ENCODE measurements at regions not wholly inside any gene's neighbourhood (a gene's known extent, or its start where the extent isn't known, plus 50 kb on each side); places are given as distances from the start of the nearest gene placed in this dataset.
"Not testable (repeated sequence)": the region's sequence is repeated elsewhere in the genome, so short reads cannot be mapped to it uniquely, and the experiment has no call there.

DNA sequence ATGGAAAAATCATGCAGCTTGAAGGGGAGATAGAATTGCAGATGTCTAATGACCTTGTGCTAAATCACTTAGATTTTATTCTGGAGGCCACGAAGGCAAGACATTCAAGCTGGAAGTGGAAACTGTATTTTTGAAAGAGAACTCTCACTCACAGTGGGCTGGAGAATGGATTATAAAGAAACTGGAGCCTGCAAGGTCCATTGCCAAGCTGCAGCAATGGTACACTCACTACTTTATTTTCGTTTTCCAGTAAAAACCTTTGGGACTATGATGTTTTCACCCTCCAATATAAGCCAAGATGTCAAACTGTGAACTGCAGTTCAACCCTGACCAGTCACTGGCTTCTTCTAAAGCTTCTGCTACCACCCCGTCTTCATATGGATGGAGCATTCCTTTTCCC, 62.0 kb downstream of the SKIDA1 start:
- no peak for DNase-seq

DNA sequence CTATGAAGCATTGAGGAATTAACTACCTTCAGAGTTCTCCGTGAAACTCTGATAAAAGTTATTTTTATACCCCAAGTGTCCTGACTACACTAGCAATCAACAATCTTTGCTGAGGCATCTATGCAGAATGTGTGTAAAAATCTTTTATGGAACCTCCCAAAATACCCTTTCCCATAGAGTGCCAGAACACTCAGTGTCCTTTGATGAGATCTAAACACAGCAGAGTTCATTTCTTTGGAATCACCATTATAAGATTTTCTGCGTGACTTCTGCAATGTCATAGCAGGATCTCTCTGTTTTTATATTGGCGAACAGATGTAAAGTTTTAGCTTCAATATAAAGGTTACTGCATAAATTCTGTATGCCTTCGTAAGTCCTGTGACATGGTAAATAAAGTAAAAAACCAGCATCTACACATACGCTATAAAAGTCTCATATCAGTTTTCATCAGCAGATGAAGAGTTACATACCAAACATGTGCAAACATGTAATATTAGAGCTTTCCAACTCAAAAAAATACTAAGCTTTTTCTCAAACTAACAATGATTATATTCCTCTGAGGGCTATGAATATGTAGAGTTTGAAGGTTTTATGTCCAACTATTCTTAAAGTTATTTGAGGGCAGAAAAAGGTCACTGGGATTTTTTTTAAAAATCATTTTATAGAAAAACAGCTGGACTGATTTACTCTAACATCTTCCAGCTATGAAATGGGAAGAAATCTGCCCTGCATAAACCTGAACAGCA, 67.2 kb downstream of the SKIDA1 start:
- DNase-seq, result no peak

DNA sequence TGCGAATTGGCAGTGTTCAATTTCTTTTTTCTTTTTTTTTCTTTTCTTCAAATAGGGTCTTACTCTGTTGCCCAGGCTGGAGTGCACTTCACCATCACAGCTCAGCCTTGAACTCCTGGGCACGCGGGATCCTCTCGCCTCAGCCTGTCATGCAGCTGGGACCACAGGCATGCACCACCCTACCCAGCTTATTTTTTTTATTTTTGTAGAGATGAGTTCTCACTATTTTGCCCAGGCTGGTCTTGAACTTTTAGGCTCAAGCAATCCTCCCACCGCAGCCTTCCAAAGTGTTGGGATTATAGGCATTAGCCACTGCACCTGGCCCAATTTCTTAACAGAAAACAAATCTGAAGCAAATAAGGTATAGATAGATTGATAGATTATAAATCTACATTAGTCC, 69.3 kb downstream of the SKIDA1 start:
- DNase-seq, result no peak

DNA sequence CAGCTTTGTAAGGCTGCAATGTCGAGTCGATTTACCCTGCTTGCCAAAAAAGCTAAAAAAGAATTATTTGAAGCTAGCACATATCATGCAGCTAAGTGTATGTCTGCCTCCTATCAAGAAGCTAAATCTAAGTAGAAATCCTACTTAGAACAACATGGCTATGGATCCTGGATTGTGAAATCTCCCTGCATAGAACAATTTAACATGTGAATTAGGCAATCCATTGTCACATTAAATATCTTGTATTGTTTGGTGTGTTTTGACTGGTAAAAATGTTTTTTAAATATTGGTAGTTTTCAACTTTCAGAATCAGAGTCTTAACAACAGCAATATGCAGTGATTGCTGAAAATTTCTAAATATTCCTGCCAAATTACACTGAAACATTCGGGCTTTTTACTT, 73.3 kb downstream of the SKIDA1 start:
- DNase-seq, result no peak

DNA sequence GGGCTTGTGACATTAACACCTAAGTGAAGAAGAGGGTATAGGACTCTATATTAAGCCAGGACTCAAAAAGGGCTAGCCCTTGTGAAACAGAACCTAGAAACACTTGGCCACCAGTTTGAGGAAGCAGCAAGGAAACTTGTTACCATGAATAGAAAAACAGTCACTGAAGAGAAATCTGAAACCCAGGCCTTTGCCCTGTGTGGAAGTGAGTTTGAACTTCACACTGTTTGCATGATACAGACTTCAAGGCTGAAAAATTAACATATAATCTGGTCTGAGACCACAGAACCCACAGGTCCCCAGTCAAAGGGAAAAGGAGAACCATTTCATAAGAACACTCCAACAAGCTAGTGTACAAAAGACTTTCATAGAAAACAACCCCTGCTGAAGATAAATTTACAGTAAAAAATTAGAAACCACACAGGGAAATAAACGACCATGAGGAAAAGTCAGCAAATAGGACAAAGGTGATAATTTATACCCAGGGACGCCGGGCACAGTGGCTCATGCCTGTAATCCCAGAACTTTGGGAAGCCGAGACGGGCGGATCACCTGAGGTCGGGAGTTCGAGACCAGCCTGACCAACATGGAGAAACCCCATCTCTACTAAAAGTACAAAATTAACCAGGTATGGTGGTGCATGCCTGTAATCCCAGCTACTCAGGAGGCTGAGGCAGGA, 76.1 kb downstream of the SKIDA1 start:
- DNase-seq, result no peak

DNA sequence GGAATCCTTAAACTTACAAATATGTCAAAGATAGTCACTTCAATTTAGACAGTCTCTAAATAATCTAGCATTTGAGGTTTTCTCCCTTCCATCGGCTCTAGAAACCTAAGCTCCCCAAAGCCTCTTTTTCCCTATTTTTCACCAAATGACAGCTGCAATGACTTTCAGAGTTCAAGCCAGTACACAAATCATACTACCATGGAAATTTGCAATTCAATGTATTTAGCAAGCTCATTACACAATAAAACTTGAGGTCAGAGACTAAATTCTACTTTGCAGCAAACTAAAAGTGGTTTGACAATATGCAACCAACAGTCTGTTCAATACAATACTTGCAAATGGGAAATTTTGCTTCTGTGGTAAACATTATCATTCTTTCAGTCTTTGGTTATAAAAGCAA, 80.3 kb downstream of the SKIDA1 start:
- DNase-seq, result no peak

DNA sequence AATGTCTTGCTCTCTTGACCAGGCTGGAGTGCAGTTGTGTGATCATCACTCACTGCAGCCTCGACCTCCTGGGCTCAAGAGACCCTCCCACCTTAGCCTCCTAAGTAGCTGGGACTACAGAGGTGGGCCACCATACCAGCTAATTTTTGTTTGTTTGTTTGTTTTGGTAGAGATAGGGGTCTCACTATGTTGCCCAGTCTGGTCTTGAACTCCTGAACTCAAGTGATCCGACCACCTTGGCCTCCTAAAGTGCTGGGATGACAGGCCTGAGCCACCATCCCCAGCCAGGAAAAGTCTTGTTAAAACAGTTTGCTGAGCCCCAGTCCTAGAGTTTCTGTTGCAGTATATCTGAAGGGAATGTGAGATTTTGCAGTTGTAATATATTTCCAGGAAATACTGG, 83.9 kb downstream of the SKIDA1 start:
- DNase-seq, result no peak

DNA sequence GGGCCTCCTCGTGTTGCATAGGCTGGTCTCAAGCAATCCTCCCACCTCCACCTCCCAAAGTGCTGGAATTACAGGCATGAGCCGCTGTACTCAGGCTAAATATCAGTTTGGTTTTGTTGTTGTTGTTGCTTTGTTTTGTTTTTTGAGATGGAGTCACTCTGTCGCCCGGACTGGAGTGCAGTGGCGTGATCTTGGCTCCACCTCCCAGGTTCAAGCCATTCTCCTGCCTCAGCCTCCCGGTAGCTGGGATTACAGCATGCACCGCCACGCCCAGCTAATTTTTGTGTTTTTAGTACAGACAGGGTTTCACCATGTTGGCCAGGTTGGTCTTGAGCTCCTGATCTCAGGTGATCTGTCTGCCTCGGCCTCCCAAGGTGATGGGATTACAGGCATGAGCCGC, 86.6 kb downstream of the SKIDA1 start:
- DNase-seq, result not testable (repeated sequence)

DNA sequence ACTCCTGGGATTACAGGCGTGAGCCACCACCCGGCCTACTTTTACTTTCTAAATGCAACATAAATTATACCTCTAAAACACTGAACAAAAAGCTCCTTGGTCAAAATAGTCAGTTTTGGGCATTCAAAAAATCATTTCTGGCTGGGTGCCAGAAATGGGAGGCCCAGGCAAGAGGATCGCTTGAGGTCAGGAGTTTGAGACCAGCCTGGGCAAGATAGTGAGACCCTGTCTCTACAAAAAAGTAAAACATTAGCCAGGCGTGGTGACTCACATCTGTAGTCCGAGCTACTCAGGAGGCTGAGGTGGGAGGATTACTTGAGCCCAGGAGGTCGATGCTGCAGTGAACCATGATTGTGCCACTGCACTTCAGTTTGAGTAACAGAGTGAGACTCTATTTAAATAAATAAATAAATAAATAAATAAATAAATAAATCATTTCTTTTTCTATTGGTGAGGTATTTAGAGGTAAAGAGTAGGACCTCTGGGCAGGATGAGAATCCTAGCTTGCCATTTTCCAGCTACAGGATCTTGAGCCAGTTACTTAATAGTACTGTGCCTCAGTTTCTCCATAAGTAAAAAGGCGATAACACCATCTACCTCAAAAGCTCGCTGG, 87.6 kb downstream of the SKIDA1 start:
- no peak for DNase-seq

DNA sequence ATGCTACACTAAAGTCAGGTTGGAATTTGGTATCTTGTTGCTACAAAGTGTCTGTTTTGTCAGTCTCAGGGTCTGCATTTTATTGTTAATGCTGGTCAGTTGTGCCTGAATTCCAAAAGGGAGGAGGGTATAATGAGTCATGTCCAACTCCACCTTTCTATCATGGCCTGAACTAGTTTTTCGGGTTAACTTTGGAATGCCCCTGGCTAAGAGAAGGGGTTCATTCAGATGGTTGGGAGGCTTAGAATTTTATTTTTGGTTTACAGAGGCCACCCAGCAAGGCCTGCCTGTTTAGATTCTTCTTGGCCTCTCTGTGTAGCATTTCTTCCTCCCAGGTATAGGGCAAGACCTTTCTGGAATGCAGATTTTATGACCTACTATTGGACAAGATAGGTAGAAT, 93.2 kb downstream of the SKIDA1 start:
- no peak for DNase-seq

DNA sequence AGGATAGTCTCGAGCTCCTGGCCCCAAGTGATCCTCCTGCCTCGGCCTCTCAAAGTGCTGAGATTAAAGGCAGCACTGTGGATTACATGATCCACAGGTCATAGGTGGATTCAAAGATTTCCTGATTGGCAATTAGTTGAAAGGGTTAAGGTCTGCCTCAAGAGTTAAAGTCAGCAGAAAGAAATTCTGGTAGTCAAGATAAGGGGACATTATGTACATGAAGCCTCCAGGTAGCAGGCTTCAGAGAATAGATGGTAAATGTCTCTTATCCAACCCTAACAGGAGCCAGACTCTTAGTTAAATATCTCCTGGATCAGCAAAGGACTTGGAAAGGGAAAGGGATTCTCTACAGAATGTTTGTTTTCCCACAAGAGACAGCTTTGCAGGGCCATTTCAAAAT, 93.7 kb downstream of the SKIDA1 start:
- no peak for DNase-seq

DNA sequence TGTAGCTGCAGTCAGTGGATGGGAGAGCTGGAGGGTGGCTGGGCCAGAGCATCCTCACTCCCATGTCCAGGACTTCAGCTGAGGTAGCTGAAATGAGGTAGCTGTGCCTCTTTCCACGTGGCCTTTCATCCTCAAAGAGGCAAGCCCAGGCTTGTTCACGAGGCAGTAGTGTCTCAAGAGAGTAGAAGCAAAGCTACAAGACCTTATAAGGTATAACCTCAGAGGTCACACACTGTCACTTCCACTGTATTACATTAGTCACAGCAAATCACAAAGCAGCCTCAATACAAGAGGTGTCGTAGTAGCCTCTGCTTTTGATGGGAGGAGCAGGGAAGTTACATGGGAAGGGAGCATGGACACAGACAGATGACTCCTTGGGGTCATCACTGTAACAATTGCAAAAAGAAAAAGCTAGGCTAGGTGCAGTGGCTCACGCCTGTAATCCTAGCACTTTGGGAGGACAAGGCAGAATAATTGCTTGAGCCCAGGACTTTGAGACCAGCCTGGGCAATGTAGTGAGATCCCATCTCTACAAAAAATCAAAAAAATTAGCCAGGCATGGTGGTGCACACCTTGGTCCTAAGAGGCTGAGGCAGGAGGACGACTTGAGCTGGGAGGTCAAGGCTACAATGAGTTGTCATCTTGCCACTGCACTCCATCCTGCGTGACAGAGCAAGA, 97.5 kb downstream of the SKIDA1 start:
- DNase-seq, result no peak

DNA sequence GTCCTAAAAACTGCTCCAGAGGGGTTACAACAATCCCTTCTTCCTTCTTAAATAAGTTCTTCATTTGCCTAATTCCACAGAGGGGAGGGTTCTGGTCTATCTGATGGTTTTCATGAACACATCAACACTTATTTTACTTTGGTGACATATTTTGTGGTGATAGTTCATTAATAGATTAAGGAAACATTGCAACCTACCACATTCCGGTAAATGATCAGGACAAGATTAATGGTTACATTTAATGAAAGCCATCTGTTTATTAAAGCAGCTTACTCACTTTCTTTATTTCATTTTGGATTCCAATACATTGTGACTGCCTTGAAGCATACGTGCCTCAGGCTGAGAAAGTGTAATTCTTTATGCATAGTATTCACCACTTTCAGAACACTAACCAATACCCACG, 101.0 kb downstream of the SKIDA1 start:
- DNase-seq, result no peak

DNA sequence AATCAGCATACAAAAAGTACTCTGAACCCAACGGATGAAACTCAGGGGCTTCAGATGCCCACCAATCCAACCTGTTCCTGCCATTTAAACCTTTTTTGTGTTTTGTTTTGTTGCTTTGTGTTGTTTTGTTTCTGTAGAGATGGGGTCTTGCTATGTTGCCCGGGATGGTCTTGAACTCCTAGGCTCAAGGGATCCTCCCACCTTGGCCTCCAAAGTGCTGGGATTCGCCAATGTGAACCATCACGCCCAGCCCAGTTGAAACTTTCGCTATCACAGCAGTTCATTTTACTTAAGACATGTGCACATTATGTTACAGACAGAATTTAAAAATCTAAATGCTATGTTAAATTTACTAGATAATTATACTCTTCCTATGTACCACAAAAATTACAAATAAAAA, 101.6 kb downstream of the SKIDA1 start:
- DNase-seq, result no peak

DNA sequence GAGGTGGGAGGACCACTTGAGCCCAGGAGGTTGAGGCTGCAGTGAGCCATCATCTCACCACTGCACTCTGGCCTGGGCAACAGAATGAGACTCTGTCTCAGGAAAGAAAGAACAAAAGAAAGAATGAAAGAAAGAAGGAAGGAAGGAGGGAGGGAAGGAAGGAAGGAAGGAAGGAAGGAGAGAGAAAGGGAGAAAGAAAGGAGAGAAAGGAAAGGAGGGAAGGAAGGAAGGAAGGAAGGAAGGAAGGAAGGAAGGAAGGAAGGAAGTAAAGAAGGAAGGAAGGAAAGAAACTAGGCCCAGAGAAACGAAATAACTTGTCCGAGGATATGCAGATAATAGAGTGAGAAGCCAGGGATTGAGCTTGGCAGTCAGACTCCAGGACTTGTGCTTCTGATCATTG, 102.1 kb downstream of the SKIDA1 start:
- no peak for DNase-seq

DNA sequence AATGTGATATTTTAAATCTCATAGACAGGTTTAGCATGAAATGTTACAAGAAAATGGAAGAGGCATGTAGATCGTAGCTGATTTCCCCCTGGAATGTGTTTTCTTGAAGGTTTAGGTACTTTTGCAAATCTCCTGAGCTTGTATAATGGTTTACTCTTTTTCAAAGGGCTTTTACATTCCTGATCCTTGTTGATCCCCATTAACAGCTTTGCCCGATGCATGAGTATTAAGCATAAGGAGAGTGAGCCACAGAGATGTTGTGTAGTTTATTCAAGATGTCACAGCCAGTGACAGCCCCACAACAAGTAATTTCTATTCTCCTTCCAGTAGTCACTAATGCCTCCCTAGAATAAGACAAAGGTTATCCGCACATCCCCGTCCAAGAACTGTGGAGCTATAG, 103.7 kb downstream of the SKIDA1 start:
- DNase-seq, result no peak

DNA sequence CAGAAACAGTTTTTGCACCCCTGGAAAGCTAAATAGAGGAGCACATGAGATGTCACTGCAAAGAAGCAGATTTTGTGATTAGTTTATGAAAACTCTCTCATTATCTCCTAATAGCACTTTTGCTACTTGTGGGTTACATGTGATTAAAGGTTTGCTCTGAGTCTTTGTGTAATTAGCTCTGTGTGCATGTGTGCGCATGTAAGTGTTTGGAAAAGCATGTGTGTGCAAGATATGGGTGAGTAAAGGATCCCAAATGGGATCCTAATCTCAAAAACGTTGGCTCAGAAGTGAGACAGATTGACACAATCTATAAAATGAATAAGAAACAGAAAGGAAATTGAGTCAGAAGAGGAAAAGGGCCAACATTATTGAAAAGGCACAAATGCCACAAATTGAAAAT, 104.5 kb downstream of the SKIDA1 start:
- no peak for DNase-seq

DNA sequence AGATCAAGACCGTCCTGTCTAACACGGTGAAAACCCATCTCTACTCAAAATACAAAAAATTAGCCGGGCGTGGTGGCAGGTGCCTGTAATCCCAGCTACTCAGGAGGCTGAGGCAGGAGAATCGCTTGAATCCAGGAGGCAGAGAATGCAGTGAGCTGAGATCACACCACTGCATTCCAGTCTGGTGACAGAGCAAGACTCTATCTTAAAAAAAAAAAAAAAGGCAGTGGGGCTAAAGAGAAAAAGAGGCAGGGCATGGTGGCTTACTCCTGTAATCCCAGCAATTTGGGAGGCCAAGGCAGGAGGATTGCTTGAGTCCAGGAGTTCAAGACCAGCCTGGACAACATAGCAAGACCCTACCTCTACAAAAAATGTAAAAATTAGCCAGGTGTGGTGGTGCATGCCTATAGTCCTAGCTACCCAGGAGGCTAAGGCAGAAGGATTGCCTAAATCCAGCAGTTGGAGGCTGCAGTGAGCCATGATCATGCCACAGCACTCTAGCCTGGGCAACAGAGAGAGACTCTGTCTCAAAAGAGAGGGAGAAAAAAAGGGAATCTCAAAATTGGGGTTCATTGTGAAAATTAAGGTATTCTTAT, 106.4 kb downstream of the SKIDA1 start:
- not testable (repeated sequence) for DNase-seq

DNA sequence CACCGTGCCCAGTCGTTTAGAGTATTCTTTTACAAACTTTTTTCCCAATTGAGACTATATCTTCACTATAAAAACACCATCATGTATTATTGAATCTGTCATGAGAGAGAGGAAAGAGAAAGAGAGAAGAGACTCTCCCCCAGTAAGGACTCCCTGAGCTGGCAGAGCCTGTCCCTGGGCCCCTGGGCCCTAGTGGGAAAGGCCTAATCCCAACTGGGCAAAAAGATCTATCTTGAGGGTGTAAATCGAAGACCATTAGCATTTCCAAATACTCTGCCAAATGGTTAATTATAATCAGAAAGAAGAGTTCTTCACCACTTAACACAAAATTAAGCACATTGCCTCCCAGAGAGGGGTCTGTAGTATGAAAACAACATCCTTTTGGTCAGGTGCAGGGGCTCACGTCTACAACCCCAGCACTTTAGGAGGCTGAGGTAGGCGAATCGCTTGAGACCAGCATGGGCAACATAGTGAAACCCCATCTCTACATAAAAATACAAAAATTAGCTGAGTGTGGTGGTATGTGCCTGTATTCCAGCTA, 108.2 kb downstream of the SKIDA1 start:
- no peak for DNase-seq

DNA sequence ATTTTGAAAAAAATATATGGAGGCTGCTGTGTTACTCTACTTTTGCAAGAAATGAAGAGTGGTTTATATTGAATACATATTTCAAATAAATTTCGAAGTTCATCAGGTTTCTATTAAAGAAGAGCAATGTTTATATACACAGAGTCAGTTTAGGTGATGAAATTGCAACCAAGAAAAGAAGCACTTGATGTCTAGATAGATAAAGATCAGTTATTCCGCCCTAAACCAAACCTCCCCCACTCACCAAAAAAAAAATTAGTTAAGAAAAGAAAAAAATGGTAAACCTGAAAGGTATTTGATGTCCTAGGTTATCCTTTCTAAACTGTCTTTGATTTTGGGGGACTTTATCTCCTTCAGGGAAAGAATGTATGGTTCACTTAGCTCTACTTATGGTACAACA, 111.8 kb downstream of the SKIDA1 start:
- DNase-seq, result no peak

DNA sequence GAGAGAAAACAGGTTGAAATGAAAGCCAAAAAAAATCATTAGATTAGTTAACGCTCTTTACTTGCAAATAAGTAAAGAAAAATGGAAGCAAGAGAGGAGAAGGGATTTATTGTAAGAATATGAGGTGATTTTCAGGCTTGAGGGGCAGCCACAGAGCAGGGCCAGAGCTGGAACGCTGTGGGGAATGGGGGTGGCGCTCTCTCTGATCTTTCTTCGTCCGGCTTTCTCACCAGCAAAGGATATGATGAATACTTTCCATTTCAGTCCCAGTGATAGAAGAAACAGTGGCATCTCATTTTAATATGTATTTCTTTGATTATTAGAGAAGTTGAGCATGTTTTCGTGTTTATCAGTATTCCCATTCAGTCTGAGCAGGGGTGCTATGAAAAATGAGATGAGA, 112.2 kb downstream of the SKIDA1 start:
- DNase-seq, result no peak

DNA sequence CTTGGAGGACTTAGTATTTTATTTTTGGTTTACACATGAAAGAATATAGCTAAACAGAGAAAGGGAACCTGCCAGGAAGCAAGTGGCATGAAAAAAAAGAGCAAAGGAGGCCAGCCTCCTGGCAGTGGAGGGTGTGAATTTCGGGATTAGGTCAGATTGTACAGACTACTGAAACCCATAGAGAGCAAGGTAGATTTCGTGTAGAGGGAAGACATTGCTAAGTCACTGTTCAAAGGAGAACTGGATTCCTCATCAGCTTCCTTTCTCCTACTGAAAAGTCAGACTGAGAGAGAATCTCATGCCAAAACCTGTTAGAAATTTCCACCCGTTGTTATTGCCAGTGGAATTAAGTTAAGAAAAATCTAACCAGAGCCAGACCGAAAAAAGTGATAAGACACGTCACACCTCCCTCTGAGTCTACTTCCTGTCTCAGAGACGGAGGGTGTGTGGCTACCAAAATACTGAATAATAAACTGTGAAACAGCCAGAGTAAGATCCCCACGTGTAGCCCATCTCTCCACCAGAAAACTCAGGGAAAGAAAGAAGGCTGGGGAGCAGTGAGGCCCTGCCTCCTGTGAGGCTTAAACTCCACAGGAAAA, 118.8 kb downstream of the SKIDA1 start:
- DNase-seq, result no peak

DNA sequence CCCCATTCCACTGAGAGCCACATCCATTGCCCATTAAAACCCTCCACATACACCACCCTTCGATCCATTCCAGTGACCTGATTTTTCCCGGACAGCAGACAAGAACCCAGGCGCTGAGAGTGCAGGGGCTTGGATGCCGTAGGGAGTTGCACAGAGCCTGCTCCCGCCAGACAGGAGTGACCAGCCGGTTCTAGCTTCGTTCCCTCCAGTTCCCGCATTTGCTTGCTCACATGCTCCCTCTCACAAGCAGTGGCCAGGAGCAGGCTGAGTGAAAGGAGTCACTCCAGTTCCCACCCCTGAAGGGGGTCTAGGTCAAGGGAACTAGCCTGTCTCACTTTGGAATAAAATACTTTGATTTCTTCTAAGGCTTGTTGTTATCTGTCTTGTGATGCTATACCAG, 119.5 kb downstream of the SKIDA1 start:
- no peak for DNase-seq

Data from activated CD8-positive, alpha-beta memory T cell treated with anti-CD3 and anti-CD28 coated beads, Interleukin-2, amount 50 U/mL, for 48 hours (primary cell).